Right ventricle myocardium superior (tissue), 1 donor: ENCODE measurements at regions not wholly inside any gene's neighbourhood (a gene's known extent, or its start where the extent isn't known, plus 50 kb on each side); places are given as distances from the start of the nearest gene placed in this dataset.
A peak's percentile ranks its signal among the peaks of the same experiment; 100 is the strongest.
"Not testable (repeated sequence)": the region's sequence is repeated elsewhere in the genome, so short reads cannot be mapped to it uniquely, and the experiment has no call there.

Experiments used
- ATAC-seq: fragments of 200-7000 bp; cut with Tn5 transposase; one replicate; pipeline ENCODE4 v1.9.1; 2020; ENCODE audit warnings: mild to moderate bottlenecking; ENCODE audit not compliant: poor library complexity
- DNase-seq: peaks from one replicate; pipeline ENCODE4 v3.0.0-alpha.2; 2020
- intact Hi-C: fragments of 100-400 bp; cut with DNase I; formaldehyde crosslinking; loops from one replicate; pipeline ENCODE4 v1.11.2; 2022
- donor health status: DM: no; HTN: yes; CAD: no; lungs with severe emphysema.

GRCh38 chr6:85163156-85164080 lies 286.5 kb upstream of the NT5E start:
- intact Hi-C loops: no loop called here
- ATAC-seq (no peak), DNase-seq (no peak)

GRCh38 chr6:85157311-85157710 lies 292.6 kb upstream of the NT5E start:
- no peak for DNase-seq
- intact Hi-C loops: no loop called here
- ATAC-seq: no peak

GRCh38 chr6:85143676-85144075 lies 306.2 kb upstream of the NT5E start:
- DNase-seq: no peak
- no peak for ATAC-seq
- intact Hi-C loops: no loop called here

GRCh38 chr6:85137865-85138264 lies 312.0 kb upstream of the NT5E start:
- intact Hi-C loops: no loop called here
- DNase-seq (no peak), ATAC-seq (no peak)

- intact Hi-C loops: no loop called here
- ATAC-seq (no peak), DNase-seq (no peak)
Measured at GRCh38 chr6:85136310-85136709, 313.6 kb upstream of the NT5E start.

GRCh38 chr6:85135376-85136094 lies 314.3 kb upstream of the NT5E start:
- intact Hi-C loops: no loop called here
- DNase-seq (no peak), ATAC-seq (peak; percentile 20)

- intact Hi-C loops: no loop called here
- no peak for ATAC-seq
- DNase-seq: no peak
Measured at GRCh38 chr6:85134172-85134571, 315.7 kb upstream of the NT5E start.

DNA sequence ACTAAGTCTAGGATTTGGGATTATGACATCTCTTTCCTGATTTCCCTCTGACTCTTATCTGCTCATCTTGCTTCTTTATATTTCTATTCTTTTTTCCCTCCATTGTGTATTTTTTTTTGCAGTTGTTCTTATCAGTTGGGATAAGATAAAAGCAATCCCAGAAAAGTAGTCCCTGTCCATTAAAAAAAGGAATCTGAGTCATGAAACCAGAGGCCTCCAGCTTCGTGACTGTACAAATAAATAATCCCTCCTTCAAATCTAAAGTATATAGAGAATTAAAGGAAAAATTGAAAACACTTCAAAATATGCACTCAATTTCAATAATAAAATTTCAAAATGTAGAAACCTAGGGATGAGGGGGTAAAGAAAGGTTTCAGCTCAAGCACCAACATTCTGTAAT lies 317.8 kb upstream of the NT5E start:
- intact Hi-C loops: no loop called here
- ATAC-seq (no peak), DNase-seq (no peak)

DNA sequence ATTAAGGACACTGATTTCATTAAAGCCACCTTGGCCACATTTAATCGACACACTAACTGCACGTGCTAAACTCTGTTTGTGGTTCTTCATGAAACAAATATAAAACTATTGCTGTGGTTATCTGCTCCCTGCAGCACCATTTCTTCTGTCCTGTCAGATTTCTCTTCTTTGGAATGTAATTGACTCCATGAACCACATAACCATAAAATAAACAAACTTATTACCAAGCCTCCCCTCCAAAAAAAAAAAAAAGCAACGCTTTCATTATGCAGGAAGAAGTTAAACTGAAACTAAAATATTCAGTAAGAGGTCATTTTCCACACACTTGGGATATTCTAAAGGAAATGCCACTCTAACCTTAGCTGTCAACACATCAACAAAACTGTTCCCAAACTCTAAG lies 319.1 kb upstream of the NT5E start:
- no peak for ATAC-seq
- no peak for DNase-seq
- intact Hi-C loops: no loop called here

- DNase-seq: no peak
- intact Hi-C loops: no loop called here
- ATAC-seq: no peak
Measured at GRCh38 chr6:85129881-85130280, 320.0 kb upstream of the NT5E start.

DNA sequence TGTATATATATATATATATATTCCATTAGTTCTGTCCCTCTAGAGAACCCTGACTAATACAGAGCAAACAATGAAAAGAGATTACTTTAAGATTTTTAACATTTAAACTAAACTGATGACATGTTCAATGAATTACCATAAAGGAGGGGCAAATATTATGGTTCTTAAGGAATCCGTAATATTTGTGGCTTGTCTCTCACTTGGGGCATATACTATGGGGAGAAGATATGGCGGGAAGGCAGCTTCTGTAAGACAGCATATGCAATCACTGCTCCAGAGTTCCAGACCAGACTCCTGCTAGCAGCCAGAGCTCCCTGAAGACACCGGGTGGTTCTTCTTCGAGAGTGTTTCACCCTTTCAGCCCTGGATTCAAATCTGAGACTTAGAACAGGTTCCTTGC lies 321.1 kb upstream of the NT5E start:
- intact Hi-C loops: no loop called here
- ATAC-seq (no peak), DNase-seq (no peak)

DNA sequence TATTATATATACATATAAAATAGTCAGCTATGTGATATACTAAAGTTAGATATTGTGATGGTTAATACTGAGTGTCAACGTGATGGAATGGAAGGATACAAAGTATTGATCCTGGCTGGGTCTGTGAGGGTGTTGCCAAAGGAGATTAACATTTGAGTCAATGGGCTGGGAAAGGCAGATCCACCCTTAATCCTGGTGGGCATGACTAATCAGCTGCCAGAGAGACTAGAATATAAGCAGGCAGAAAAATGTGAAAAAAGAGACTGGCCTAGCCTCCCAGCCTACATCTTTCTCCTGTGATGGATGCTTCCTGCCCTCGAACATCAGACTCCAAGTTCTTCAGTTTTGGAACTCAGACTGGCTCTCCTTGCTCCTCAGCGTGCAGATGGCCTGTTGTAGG lies 321.6 kb upstream of the NT5E start:
- ATAC-seq, intact Hi-C loops, DNase-seq: not testable (repeated sequence)

DNA sequence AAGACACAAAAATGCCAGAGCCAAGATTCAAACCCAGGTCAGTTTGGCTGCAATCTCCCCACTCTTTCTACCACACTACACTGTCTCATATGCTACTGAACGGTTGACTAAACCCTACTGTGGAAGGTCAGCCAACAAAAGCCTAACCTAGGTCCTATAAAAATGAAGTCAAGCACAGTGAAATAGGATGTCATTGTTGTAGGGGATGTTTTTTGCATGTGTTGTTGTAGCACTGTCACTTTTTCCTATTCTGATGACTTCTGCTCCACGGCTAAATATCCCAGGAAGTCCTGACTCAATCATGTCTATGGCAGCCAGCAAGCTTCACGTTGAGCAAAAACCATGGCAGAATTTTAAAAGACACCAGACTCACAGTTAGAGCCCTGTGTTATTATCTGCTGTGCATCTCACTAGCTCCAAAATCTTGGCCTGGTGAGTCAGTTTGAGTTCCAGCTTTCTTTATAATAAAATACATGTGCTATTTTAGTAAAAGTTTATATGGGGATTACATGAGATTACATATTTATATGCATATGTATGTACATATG lies 322.1 kb upstream of the NT5E start:
- intact Hi-C loops: no loop called here
- ATAC-seq (no peak), DNase-seq (no peak)

- DNase-seq (no peak), ATAC-seq (no peak)
- intact Hi-C loops: no loop called here
Measured at GRCh38 chr6:85127168-85127498, 322.8 kb upstream of the NT5E start.

DNA sequence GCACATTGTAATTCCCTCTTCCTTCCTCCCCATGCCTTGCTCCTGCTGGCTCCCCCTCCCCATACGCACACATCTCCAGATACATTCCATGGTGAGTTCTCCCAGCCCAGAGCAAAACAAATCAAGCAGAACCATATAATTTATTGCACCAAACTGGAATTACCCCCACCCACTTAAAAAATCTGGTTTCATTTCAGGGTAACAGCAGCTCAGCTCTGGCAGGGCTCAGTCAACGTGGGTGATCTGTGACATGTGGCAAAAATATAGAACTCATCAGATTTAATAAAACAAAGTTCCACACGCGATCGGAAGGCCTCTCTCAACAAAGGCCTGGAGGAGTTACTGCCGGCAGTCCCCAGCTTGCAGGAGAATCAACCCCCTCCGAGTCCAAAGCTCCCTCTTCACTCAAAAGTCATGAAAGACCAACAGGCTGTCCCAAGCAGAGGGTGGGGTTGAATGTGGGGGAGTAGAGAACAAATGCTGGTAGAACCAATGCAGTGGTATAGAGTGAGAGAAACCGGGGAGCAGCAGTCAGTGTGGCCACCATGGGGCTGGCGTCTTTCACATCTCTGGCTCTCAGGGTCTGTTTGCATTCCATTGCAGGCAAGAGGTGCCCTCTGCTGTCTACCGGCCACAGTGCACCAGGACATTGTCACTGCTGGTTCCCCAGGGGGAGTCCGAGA lies 323.3 kb upstream of the NT5E start:
- intact Hi-C loops: no loop called here
- DNase-seq (peak; percentile 55), ATAC-seq (peak; percentile 53)

DNA sequence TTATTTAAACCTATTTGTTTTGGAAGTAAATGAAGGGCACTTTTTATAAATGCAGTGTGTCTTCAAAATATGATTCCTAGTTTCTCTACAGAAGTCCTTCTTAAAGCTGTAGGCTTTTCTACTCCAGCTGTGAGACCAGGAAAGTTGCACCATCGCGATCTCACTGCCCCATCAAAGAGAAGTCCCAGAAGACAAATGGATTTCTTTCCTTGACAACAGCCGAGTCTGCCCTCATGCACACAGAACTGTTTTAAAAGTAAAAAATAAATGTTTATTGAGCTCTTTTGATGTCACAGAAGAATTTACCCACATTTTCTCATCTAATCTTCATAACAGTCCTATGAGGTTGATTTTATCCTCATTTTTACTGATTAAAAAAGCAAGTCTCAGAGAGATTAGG lies 324.4 kb upstream of the NT5E start:
- DNase-seq (no peak), ATAC-seq (no peak)
- intact Hi-C loops: no loop called here

DNA sequence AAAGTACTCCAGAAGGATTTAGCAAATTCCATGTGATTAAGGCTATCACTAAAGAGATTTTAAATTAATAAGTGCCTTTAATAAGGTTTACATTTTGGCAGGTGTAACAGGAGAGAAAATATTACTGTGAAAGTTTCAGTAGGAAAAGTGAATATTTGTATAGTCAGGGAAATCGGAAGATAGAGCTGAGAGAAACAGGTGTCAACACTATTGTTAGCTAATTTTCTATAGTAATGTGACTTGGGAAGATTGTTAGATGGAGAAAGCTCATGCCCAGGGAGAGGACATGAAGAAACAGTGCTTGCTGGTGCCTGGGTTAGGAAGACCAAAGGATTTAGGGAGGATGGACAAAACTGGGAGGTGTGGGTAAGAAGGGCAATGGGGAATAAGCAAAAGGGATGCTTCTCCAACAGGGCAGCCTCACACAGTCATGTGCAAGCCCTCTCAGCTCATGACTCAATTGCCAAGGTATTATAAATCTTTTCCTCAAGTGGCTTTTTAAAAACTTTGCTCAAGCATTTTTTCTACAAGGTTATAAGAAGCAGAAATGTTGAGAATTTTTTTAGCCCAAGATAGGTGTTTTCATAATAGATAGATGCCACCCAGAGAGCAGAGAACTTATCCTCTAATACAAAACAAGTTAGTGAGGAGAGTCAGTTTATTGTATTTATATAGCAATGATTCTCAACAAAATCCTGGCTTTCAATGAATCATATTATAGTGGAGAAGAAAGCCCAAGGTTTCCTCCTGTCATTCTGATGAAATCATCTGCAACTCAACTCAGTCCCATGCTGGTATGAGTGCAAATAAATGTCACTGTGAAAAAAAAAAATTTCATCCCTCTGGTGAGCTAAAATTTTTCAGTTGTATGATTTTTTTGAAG lies 325.2 kb upstream of the NT5E start:
- ATAC-seq: no peak
- intact Hi-C loops: no loop called here

GRCh38 chr6:85121158-85121557 lies 328.7 kb upstream of the NT5E start:
- intact Hi-C loops: no loop called here
- DNase-seq (no peak), ATAC-seq (no peak)

More for the DNA sequence above, 325.2 kb upstream of the NT5E start:
- DNase-seq: no peak
